Activated CD8-positive, alpha-beta T cell treated with anti-CD3 and anti-CD28 coated beads, Interleukin-2, amount 10 ng/mL, durations not matched to agents 7 days and 5 days (primary cell): ENCODE measurements at regions not wholly inside any gene's neighbourhood (a gene's known extent, or its start where the extent isn't known, plus 50 kb on each side); places are given as distances from the start of the nearest gene placed in this dataset.
"Not testable (repeated sequence)": the region's sequence is repeated elsewhere in the genome, so short reads cannot be mapped to it uniquely, and the experiment has no call there.

Experiments used
- ATAC-seq: fragments of 150-1000 bp; cut with Tn5 transposase; one replicate; pipeline ENCODE4 v1.10.0; 2021; ENCODE audit warnings: moderate library complexity
- CTCF ChIA-PET: fragments of 350-600 bp; sonication (Branson Sonifier 250); formaldehyde crosslinking; loops from one replicate; lab custom pipeline; 2021; ENCODE audit warnings: antibody characterized with exemption; lab: Charles Lee
- POLR2A ChIA-PET: fragments of 350-600 bp; sonication (Branson Sonifier 250); formaldehyde crosslinking; loops from one replicate; lab custom pipeline; 2021; ENCODE audit warnings: antibody characterized with exemption; lab: Charles Lee
- DNase-seq: peaks from one replicate; pipeline ENCODE4 v3.0.0-alpha.2; 2020
- H3K27ac Mint-ChIP-seq: one replicate; pipeline ENCODE4 v1.8.0; 2021; ENCODE audit warnings: mild to moderate bottlenecking, mixed read lengths
- H3K27me3 Mint-ChIP-seq: one replicate; pipeline ENCODE4 v1.8.0; 2021; ENCODE audit warnings: low read depth, mixed read lengths
- H3K36me3 Mint-ChIP-seq: one replicate; pipeline ENCODE4 v1.8.0; 2021; ENCODE audit warnings: low read depth, mixed read lengths
- H3K4me1 Mint-ChIP-seq: one replicate; pipeline ENCODE4 v1.8.0; 2021; ENCODE audit warnings: low read depth, mixed read lengths
- H3K4me3 Mint-ChIP-seq: one replicate; pipeline ENCODE4 v1.8.0; 2021; ENCODE audit warnings: mild to moderate bottlenecking, mixed read lengths
- H3K9me3 Mint-ChIP-seq: one replicate; pipeline ENCODE4 v1.8.0; 2022; ENCODE audit warnings: mixed read lengths; ENCODE audit not compliant: insufficient read depth

DNA sequence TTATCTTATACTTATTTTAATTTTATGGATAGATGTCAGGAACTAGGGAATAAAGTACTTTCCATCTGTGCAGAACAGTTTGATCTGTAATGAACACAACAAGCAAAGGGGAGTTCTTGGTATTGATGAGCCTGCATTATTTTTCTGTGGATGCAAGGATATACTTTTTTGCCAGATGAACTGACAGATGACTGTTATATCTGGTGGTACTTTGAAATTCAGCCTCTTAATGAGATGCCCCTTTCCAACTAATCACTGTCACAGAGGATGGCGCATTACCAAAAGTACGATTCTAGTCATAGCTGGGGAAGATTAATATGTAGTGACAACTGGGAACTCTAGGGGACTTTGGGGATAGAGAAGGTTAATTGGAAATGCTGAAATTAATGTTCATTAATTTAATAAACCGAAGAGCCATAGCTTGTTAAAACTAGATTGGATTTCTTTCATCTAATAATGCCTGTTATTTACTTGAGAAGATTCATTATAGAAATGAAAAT is 603.4 kb upstream of the CNTN5 start:
- Mint-ChIP-seq H3K4me1 (no peaks in the 10 kb centered on the region), H3K36me3 (no peaks in the 10 kb centered on the region), H3K27me3 (no peaks in the 10 kb centered on the region), H3K4me3 (no peak overlapping the region), H3K9me3 (peaks cover 14% of the 10 kb centered on the region), H3K27ac (no peak overlapping the region)
- DNase-seq (no peak), ATAC-seq (no peak)
- ChIA-PET CTCF (no interaction called here), POLR2A (no interaction called here)

DNA sequence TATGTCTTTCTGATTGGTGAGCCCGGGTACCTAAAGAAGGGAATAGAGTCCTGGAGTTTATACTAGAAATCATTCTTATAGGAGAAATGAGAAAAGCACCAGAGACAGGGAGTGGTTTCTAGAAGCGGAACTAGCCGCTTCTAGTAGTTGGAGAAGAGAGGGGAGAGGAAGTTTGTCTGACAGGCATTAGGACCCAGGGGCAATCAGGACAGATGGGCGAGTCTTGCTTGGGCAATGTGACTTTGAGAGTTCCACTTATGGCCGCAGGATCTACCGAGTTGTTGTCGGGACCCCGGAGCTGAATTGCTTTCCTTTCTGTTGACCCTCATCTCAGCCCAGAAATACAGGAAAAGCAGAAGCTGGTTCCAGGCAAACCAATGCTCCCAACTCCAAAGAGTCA is 596.8 kb upstream of the CNTN5 start:
- H3K4me1 Mint-ChIP-seq, result no peaks in the 10 kb centered on the region
- ATAC-seq (no peak), DNase-seq (no peak)
- H3K27me3 Mint-ChIP-seq, result no peaks in the 10 kb centered on the region
- no peak overlapping the region for H3K27ac Mint-ChIP-seq
- no peak overlapping the region for H3K4me3 Mint-ChIP-seq
- ChIA-PET CTCF (no interaction called here), POLR2A (no interaction called here)
- no peaks in the 10 kb centered on the region for H3K36me3 Mint-ChIP-seq
- H3K9me3 Mint-ChIP-seq, result peaks cover 14% of the 10 kb centered on the region

DNA sequence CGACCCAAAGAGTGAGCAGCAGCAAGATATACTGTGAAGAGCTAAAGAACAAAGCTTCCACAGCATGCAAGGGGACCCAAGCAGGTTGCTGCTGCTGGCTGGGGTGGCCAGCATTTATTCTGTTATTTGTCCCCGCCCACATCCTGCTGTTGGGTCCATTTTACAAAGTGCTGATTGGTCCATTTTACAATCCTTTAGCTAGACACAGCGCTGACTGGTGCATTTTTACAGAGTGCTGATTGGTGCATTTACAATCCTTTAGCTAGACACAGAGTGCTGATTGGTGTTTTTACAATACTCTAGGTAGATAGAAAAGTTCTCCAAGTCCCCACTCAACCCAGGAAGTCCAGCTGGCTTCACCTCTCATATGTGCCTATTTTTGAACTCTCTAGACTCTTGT is 596.0 kb upstream of the CNTN5 start:
- ATAC-seq, H3K27ac Mint-ChIP-seq, H3K27me3 Mint-ChIP-seq, POLR2A ChIA-PET, H3K4me3 Mint-ChIP-seq, H3K4me1 Mint-ChIP-seq, H3K36me3 Mint-ChIP-seq, DNase-seq, CTCF ChIA-PET: not testable (repeated sequence)
- H3K9me3 Mint-ChIP-seq, result peaks cover 14% of the 10 kb centered on the region

DNA sequence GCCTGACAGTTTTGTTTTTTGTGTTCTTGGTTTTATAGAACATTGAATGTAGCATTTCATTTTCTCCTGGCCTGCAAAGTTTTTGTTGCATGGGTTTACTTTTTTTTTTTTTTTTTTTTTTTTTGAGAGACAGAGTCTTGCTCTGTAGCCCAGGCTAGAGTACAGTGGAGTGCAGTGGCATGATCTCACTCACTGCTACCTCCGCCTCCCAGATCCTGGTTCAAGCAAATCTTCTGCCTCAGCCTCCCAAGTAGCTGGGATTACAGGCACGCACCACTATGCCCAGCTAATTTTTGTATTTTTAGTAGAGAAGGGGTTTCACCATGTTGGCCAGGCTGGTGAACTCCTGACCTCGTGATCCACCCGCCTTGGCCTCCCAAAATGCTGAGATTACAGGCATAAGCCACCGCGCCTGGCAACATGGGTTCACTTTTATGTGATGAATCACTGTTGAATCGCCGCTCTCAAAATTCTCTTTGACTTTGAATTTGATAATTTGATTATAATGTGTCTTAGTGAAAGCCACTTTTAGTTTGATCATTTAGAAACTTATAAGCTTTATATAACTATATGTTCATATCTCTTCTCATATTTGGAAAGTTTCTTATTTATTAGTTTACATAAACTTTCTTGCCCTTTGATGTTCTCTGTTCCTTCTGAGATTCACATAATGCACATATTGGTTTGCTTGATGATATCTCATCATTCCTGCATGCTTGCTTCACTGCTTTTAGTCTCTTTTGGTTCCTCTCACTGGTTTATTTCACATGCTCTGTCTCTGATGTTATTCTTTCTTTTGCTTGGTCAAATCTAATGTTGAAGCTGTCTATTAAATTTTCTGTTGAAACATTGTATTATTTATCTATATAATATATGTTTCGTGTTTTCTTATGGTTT is 589.0 kb upstream of the CNTN5 start:
- Mint-ChIP-seq H3K27me3 (no peaks in the 10 kb centered on the region), H3K4me3 (no peak overlapping the region), H3K9me3 (peaks cover 26% of the 10 kb centered on the region), H3K36me3 (no peaks in the 10 kb centered on the region), H3K4me1 (no peaks in the 10 kb centered on the region), H3K27ac (no peak overlapping the region)
- ChIA-PET CTCF (no interaction called here), POLR2A (no interaction called here)
- DNase-seq (no peak), ATAC-seq (no peak)

- no peaks in the 10 kb centered on the region for H3K4me1 Mint-ChIP-seq
- no peak overlapping the region for H3K27ac Mint-ChIP-seq
- H3K27me3 Mint-ChIP-seq, result no peaks in the 10 kb centered on the region
- ChIA-PET POLR2A (no interaction called here), CTCF (no interaction called here)
- ATAC-seq (no peak), DNase-seq (no peak)
- H3K36me3 Mint-ChIP-seq, result no peaks in the 10 kb centered on the region
- H3K9me3 Mint-ChIP-seq, result peaks cover 26% of the 10 kb centered on the region
- H3K4me3 Mint-ChIP-seq, result no peak overlapping the region
Measured at GRCh38 chr11:98434296-98434695, 586.5 kb upstream of the CNTN5 start.

DNA sequence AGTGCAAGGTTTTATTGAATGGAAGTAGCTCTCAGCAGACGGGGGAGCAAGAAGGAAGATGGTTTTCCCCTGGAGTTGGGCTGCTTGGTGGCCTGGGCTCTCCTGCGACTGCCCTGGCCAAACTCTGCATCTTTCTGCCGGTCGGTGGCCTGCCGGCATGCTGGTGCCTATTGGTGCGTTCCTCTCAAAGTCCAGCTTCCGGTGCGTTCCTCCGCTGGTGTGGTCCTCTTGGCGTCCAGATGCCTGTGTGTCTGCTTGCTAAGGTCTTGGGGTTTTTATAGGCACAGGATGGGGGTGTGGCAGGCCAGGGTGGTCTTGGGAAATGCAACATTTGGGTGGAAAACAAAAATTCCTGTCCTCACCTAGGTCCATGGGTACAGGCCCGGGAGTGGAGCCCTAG is 567.4 kb upstream of the CNTN5 start:
- Mint-ChIP-seq H3K27me3 (no peaks in the 10 kb centered on the region), H3K4me1 (no peaks in the 10 kb centered on the region), H3K27ac (no peak overlapping the region), H3K36me3 (no peaks in the 10 kb centered on the region), H3K4me3 (no peak overlapping the region), H3K9me3 (peaks cover 5% of the 10 kb centered on the region)
- DNase-seq, result no peak
- POLR2A ChIA-PET, result no interaction called here
- ATAC-seq, result no peak
- CTCF ChIA-PET, result no interaction called here

- ATAC-seq, result no peak
- no peaks in the 10 kb centered on the region for H3K4me1 Mint-ChIP-seq
- no peaks in the 10 kb centered on the region for H3K27me3 Mint-ChIP-seq
- DNase-seq, result no peak
- no peaks in the 10 kb centered on the region for H3K36me3 Mint-ChIP-seq
- H3K4me3 Mint-ChIP-seq, result no peak overlapping the region
- no peak overlapping the region for H3K27ac Mint-ChIP-seq
- POLR2A ChIA-PET, result interaction anchor here (1.2 kb wide), 1 partner anchor 18 kb away, joined by 5 read pairs; no protein-coding TSS in a partner anchor
- H3K9me3 Mint-ChIP-seq, result peaks cover 9% of the 10 kb centered on the region
- CTCF ChIA-PET, result no interaction called here
Measured at GRCh38 chr11:98455500-98456307, 565.0 kb upstream of the CNTN5 start.

GRCh38 chr11:98456308-98456680 is 564.5 kb upstream of the CNTN5 start:
- ChIA-PET CTCF (no interaction called here), POLR2A (interaction anchor here (1.2 kb wide), 1 partner anchor 17 kb away, joined by 5 read pairs; no protein-coding TSS in a partner anchor)
- no peak overlapping the region for H3K4me3 Mint-ChIP-seq
- H3K36me3 Mint-ChIP-seq, result no peaks in the 10 kb centered on the region
- H3K9me3 Mint-ChIP-seq, result peaks cover 9% of the 10 kb centered on the region
- no peaks in the 10 kb centered on the region for H3K27me3 Mint-ChIP-seq
- H3K4me1 Mint-ChIP-seq, result no peaks in the 10 kb centered on the region
- DNase-seq, result no peak
- H3K27ac Mint-ChIP-seq, result no peak overlapping the region
- ATAC-seq, result no peak

- H3K27ac Mint-ChIP-seq, result no peak overlapping the region
- ChIA-PET CTCF (no interaction called here), POLR2A (no interaction called here)
- no peaks in the 10 kb centered on the region for H3K36me3 Mint-ChIP-seq
- H3K4me3 Mint-ChIP-seq, result no peak overlapping the region
- H3K27me3 Mint-ChIP-seq, result no peaks in the 10 kb centered on the region
- ATAC-seq, result no peak
- no peaks in the 10 kb centered on the region for H3K9me3 Mint-ChIP-seq
- no peak for DNase-seq
- no peaks in the 10 kb centered on the region for H3K4me1 Mint-ChIP-seq
Measured at GRCh38 chr11:98495016-98495415, 525.7 kb upstream of the CNTN5 start.

DNA sequence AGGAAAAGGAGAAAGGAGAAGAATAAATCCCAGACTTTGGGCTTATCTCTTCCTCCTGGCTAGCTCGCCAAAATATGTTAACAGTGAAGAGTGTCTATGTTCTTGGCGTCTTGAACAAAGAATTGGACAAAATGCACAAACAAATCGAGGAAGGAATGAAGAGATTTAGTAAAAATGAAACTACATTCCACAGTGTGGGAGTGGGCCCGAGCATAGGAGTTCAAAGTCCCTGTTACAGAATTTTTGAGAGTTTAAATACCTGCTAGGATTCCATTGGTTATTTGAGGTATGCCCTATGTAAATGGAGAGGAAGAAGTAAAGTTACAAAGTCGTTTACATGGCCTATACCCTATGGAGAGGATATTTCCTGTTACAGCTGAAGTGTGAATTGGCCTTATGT is 525.1 kb upstream of the CNTN5 start:
- CTCF ChIA-PET, result no interaction called here
- H3K4me3 Mint-ChIP-seq, result no peak overlapping the region
- no peaks in the 10 kb centered on the region for H3K4me1 Mint-ChIP-seq
- ATAC-seq (no peak), DNase-seq (no peak)
- H3K27ac Mint-ChIP-seq, result no peak overlapping the region
- H3K36me3 Mint-ChIP-seq, result no peaks in the 10 kb centered on the region
- no peaks in the 10 kb centered on the region for H3K27me3 Mint-ChIP-seq
- POLR2A ChIA-PET, result no interaction called here
- no peaks in the 10 kb centered on the region for H3K9me3 Mint-ChIP-seq

GRCh38 chr11:98507208-98507607 is 513.5 kb upstream of the CNTN5 start:
- ATAC-seq (no peak), DNase-seq (no peak)
- ChIA-PET CTCF (no interaction called here), POLR2A (no interaction called here)
- H3K36me3 Mint-ChIP-seq, result no peaks in the 10 kb centered on the region
- H3K27ac Mint-ChIP-seq, result no peak overlapping the region
- H3K9me3 Mint-ChIP-seq, result peaks cover 31% of the 10 kb centered on the region
- H3K27me3 Mint-ChIP-seq, result no peaks in the 10 kb centered on the region
- no peaks in the 10 kb centered on the region for H3K4me1 Mint-ChIP-seq
- no peak overlapping the region for H3K4me3 Mint-ChIP-seq

DNA sequence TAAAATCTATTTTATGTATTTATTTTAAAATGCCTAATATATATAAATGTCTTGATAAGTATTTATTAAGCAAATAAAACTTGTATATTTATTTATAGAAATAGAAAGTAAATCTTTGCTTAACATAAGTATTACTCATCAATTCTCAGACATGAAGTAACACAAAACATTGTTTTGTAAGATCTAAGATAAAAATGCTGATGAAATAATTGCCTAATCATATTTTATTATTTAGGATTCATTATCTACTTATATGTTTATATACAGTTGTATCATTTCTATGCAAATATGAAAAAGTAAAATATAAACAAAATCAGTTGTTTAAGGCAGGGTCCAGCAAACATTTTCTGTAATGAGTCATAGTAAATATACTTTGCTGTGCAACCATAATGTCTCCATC is 507.8 kb upstream of the CNTN5 start:
- ATAC-seq (no peak), DNase-seq (no peak)
- H3K27me3 Mint-ChIP-seq, result no peaks in the 10 kb centered on the region
- no peak overlapping the region for H3K27ac Mint-ChIP-seq
- peaks cover 15% of the 10 kb centered on the region for H3K9me3 Mint-ChIP-seq
- ChIA-PET POLR2A (no interaction called here), CTCF (no interaction called here)
- no peaks in the 10 kb centered on the region for H3K36me3 Mint-ChIP-seq
- H3K4me1 Mint-ChIP-seq, result no peaks in the 10 kb centered on the region
- H3K4me3 Mint-ChIP-seq, result no peak overlapping the region
